DND-41 (cell line): ENCODE measurements at regions not wholly inside any gene's neighbourhood (a gene's known extent, or its start where the extent isn't known, plus 50 kb on each side); places are given as distances from the start of the nearest gene placed in this dataset.

Experiments
- ATAC-seq: fragments of 200-7000 bp; cut with Tn5 transposase; 3 replicates; pipeline ENCODE4 v1.9.1; 2021; ENCODE audit warnings: low read depth; ENCODE audit not compliant: insufficient read depth
- DNase-seq: peaks from one replicate; pipeline ENCODE4 v3.0.0-alpha.2; 2020
- H2AFZ ChIP-seq: 2 replicates; pipeline ENCODE4 v1.6.0; 2012; ENCODE audit warnings: low read depth, low read length
- H3K27ac ChIP-seq: 2 replicates; pipeline ENCODE4 v1.5.1; 2012; ENCODE audit warnings: low read length, inconsistent platforms
- H3K27me3 ChIP-seq: fragments of 200-600 bp; sonication (generic); 2 replicates; pipeline ENCODE4 v1.6.0; 2012; ENCODE audit warnings: low read length, mild to moderate bottlenecking, inconsistent platforms; ENCODE audit not compliant: insufficient read depth, poor library complexity
- H3K36me3 ChIP-seq: 2 replicates; pipeline ENCODE4 v1.5.1; 2012; ENCODE audit warnings: low read length, inconsistent platforms; ENCODE audit not compliant: insufficient read depth
- H3K4me1 ChIP-seq: 2 replicates; pipeline ENCODE4 v1.5.1; 2012; ENCODE audit warnings: mild to moderate bottlenecking, low read length; ENCODE audit not compliant: insufficient read depth
- H3K4me2 ChIP-seq: 2 replicates; pipeline ENCODE4 v1.6.0; 2012; ENCODE audit warnings: mild to moderate bottlenecking, moderate library complexity, low read length, inconsistent platforms; ENCODE audit not compliant: insufficient read depth
- H3K4me3 ChIP-seq, 2 experiments: fragments of 200-600 bp in 1 of 2; shearing (Covaris generic) in 1 of 2; 2 replicates each; pipeline ENCODE4 v1.5.1; 2012 to 2016; ENCODE audit warnings: inconsistent platforms in 2 of 2, low read length in 2 of 2, mild to moderate bottlenecking in 2 of 2, low read depth in 1 of 2, moderate library complexity in 1 of 2
- H3K79me2 ChIP-seq: 2 replicates; pipeline ENCODE4 v1.6.0; 2012; ENCODE audit warnings: low read length, inconsistent platforms; ENCODE audit not compliant: insufficient read depth
- H3K9ac ChIP-seq: 2 replicates; pipeline ENCODE4 v1.6.0; 2012; ENCODE audit warnings: low read depth, mild to moderate bottlenecking, inconsistent platforms, low read length, moderate library complexity
- H3K9me3 ChIP-seq: 2 replicates; pipeline ENCODE4 v1.5.1; 2012; ENCODE audit warnings: low read length, moderate library complexity, mild to moderate bottlenecking, inconsistent platforms; ENCODE audit not compliant: insufficient read depth, severe bottlenecking
- H4K20me1 ChIP-seq: 2 replicates; pipeline ENCODE4 v1.6.0; 2012; ENCODE audit warnings: low read length; ENCODE audit not compliant: insufficient read depth
- CTCF ChIP-seq: IDR thresholded peaks from 2 replicates; pipeline ENCODE4 v1.5.1; 2012; ENCODE audit warnings: borderline replicate concordance, low read length, moderate library complexity, mild to moderate bottlenecking; ENCODE audit not compliant: poor library complexity, severe bottlenecking; ENCODE audit errors: extremely low read depth
- EZH2 ChIP-seq: IDR thresholded peaks from 3 replicates; pipeline ENCODE4 v1.6.1; 2012; ENCODE audit warnings: borderline replicate concordance, low read depth, mild to moderate bottlenecking, moderate library complexity, low read length, inconsistent platforms; ENCODE audit not compliant: severe bottlenecking

GRCh38 chr6:140077827-140078560, 703.5 kb upstream of the CITED2 start:
- no peak overlapping the region for H3K27ac ChIP-seq
- DNase-seq (no peak), ATAC-seq (no peak)
- H3K79me2 ChIP-seq = no peaks in the 10 kb centered on the region
- no peak overlapping the region for H3K4me2 ChIP-seq
- no peaks in the 10 kb centered on the region for H4K20me1 ChIP-seq
- H3K4me1 ChIP-seq = no peaks in the 10 kb centered on the region
- no peaks in the 10 kb centered on the region for H3K9me3 ChIP-seq
- no peaks in the 10 kb centered on the region for H3K36me3 ChIP-seq
- no peaks in the 10 kb centered on the region for H3K27me3 ChIP-seq
- no peak overlapping the region for H2AFZ ChIP-seq
- H3K9ac ChIP-seq = no peak overlapping the region
- no peak overlapping the region for H3K4me3 ChIP-seq
- no peak for TF ChIP-seq CTCF
- no peak for TF ChIP-seq EZH2

- H3K27me3 ChIP-seq = no peaks in the 10 kb centered on the region
- H3K79me2 ChIP-seq = no peaks in the 10 kb centered on the region
- ATAC-seq = no peak
- H3K4me1 ChIP-seq = no peaks in the 10 kb centered on the region
- H4K20me1 ChIP-seq = no peaks in the 10 kb centered on the region
- H3K27ac ChIP-seq = no peak overlapping the region
- no peak overlapping the region for H2AFZ ChIP-seq
- H3K9me3 ChIP-seq = no peaks in the 10 kb centered on the region
- no peaks in the 10 kb centered on the region for H3K36me3 ChIP-seq
- H3K4me3 ChIP-seq = no peak overlapping the region
- DNase-seq = no peak
- H3K4me2 ChIP-seq = no peak overlapping the region
- H3K9ac ChIP-seq = no peak overlapping the region
- no peak for TF ChIP-seq CTCF
- no peak for TF ChIP-seq EZH2
Measured at GRCh38 chr6:140076105-140076504, 701.7 kb upstream of the CITED2 start.

- TF ChIP-seq EZH2 = no peak
- no peak for TF ChIP-seq CTCF
- no peak for ATAC-seq
- Histone ChIP-seq H3K4me3 (no peak overlapping the region), H3K36me3 (no peaks in the 10 kb centered on the region), H3K9ac (no peak overlapping the region), H3K27ac (no peak overlapping the region), H4K20me1 (no peaks in the 10 kb centered on the region), H2AFZ (no peak overlapping the region), H3K79me2 (no peaks in the 10 kb centered on the region), H3K4me1 (no peaks in the 10 kb centered on the region), H3K27me3 (no peaks in the 10 kb centered on the region), H3K4me2 (no peak overlapping the region), H3K9me3 (no peaks in the 10 kb centered on the region)
- no peak for DNase-seq
Measured at GRCh38 chr6:140073456-140073855, 699.0 kb upstream of the CITED2 start.

- no peak overlapping the region for H3K4me3 ChIP-seq
- H2AFZ ChIP-seq = no peak overlapping the region
- no peak for TF ChIP-seq CTCF
- TF ChIP-seq EZH2 = no peak
- ATAC-seq (no peak), DNase-seq (no peak)
- H3K9ac ChIP-seq = no peak overlapping the region
- no peak overlapping the region for H3K27ac ChIP-seq
- H4K20me1 ChIP-seq = no peaks in the 10 kb centered on the region
- H3K36me3 ChIP-seq = no peaks in the 10 kb centered on the region
- H3K27me3 ChIP-seq = no peaks in the 10 kb centered on the region
- no peaks in the 10 kb centered on the region for H3K4me1 ChIP-seq
- no peak overlapping the region for H3K4me2 ChIP-seq
- no peaks in the 10 kb centered on the region for H3K79me2 ChIP-seq
- no peaks in the 10 kb centered on the region for H3K9me3 ChIP-seq
Measured at GRCh38 chr6:140071601-140072062, 697.2 kb upstream of the CITED2 start.
